GM12875 (cell line): ENCODE measurements at regions not wholly inside any gene's neighbourhood (a gene's known extent, or its start where the extent isn't known, plus 50 kb on each side); places are given as distances from the start of the nearest gene placed in this dataset.

Source experiments
- H3K4me3 ChIP-seq: one replicate; pipeline ENCODE4 v1.5.1; 2011; ENCODE audit warnings: low read depth, low read length, control low read depth
- CTCF ChIP-seq: IDR thresholded peaks from 2 replicates; pipeline ENCODE4 v1.5.1; 2011; ENCODE audit warnings: low read depth, mild to moderate bottlenecking, control low read depth, inconsistent platforms, low read length, moderate library complexity, borderline replicate concordance; ENCODE audit not compliant: insufficient read depth

- no peak for TF ChIP-seq CTCF
These were observed 76.5 kb downstream of the VEGFA start for GRCh38 chr6:43846556-43846955.

GRCh38 chr6:43845646-43846045 is 75.6 kb downstream of the VEGFA start:
- TF ChIP-seq CTCF: no peak

More at GRCh38 chr6:43846556-43846955, 76.5 kb downstream of the VEGFA start:
- H3K4me3 ChIP-seq: no peak overlapping the region

GRCh38 chr6:43843669-43844171 is 73.7 kb downstream of the VEGFA start:
- no peak overlapping the region for H3K4me3 ChIP-seq
- TF ChIP-seq CTCF: no peak

More at GRCh38 chr6:43845646-43846045, 75.6 kb downstream of the VEGFA start:
- no peak overlapping the region for H3K4me3 ChIP-seq

- H3K4me3 ChIP-seq: no peak overlapping the region
- no peak for TF ChIP-seq CTCF
These were observed 73.2 kb downstream of the VEGFA start for GRCh38 chr6:43843097-43843645.

GRCh38 chr6:43842231-43842794 is 72.3 kb downstream of the VEGFA start:
- H3K4me3 ChIP-seq: no peak overlapping the region
- no peak for TF ChIP-seq CTCF

GRCh38 chr6:43840490-43841218 is 70.6 kb downstream of the VEGFA start:
- no peak overlapping the region for H3K4me3 ChIP-seq
- no peak for TF ChIP-seq CTCF
